ENCODE measurements at regions not wholly inside any gene's neighbourhood (a gene's known extent, or its start where the extent isn't known, plus 50 kb on each side); places are given as distances from the start of the nearest gene placed in this dataset.

DNA sequence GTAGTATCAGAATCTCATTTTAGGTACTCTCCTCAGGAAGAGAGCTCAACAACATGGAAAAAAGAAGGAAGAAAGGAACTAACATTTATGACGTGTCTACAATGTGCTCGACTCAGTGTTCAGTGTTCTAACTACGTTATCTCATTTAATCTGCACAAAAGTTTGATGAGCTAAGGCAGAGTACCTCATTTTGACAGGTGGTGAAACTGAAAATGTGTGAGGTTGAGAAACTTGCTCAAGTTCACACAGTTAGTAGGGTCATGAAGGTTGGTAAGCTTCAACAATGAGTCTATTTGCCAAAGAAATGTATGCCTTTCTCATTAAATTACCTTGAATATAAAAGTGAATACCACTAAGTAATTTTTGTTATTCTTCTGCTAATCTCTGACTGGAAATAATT is 165.1 kb downstream of the CAAP1 start:
- Histone ChIP-seq H3K4me3 (ENCODE audit: extremely low read depth in 1 of 4, insufficient read depth in 2 of 4, low read depth in 3 of 4, low read length in 4 of 4) (no peak overlapping the region), H3K23me2 (ENCODE audit: low read depth, low read length) (no peaks in the 10 kb centered on the region; the same call in 1 of the 2 replicates), H3K4ac (replicated peaks; ENCODE audit: insufficient read length, low read depth, low read length) (no peak overlapping the region), H3K14ac (ENCODE audit: insufficient read length) (no peak overlapping the region), H3K27ac (ENCODE audit: low read depth, low read length) (no peak overlapping the region), H3K27me3 (replicated peaks in 1 of 4; ENCODE audit: control insufficient read depth in 3 of 4, extremely low read depth in 1 of 4, insufficient read depth in 3 of 4, low read length in 3 of 4) (no peaks in the 10 kb centered on the region), H3K79me1 (ENCODE audit: low read depth, low read length) (no peaks in the 10 kb centered on the region), H3K4me2 (ENCODE audit: insufficient read depth in 1 of 2, low read depth in 2 of 2, low read length in 2 of 2) (no peak overlapping the region), H4K91ac (replicated peaks; ENCODE audit: insufficient read length, low read length) (no peak overlapping the region), H4K8ac (ENCODE audit: extremely low read depth, insufficient read depth, low read length) (no peak overlapping the region), H3K9ac (replicated peaks in 1 of 4; ENCODE audit: extremely low read depth in 1 of 4, low read depth in 3 of 4, low read length in 3 of 4) (no peak overlapping the region), H3K36me3 (ENCODE audit: control insufficient read depth in 2 of 4, insufficient read depth in 4 of 4, low read length in 3 of 4) (no peaks in the 10 kb centered on the region), H2BK120ac (replicated peaks; ENCODE audit: low read depth, low read length) (no peak overlapping the region), H2BK12ac (ENCODE audit: low read depth, low read length) (no peak overlapping the region), H2BK5ac (ENCODE audit: low read depth, low read length) (no peak overlapping the region), H3K18ac (ENCODE audit: extremely low read depth, low read length) (no peak overlapping the region), H3K56ac (replicated peaks; ENCODE audit: insufficient read length, low read depth, low read length) (no peak overlapping the region), H2AFZ (ENCODE audit: low read length) (no peak overlapping the region; the same call in 1 of the 2 replicates), H3K79me2 (ENCODE audit: control insufficient read depth in 1 of 2, insufficient read depth in 2 of 2, low read length in 2 of 2) (no peaks in the 10 kb centered on the region), H3K4me1 (replicated peaks in 1 of 4; ENCODE audit: control insufficient read depth in 3 of 4, insufficient read depth in 4 of 4, low read length in 3 of 4) (no peaks in the 10 kb centered on the region; a peak in 2 of 7 replicates), H4K5ac (ENCODE audit: insufficient read length, low read depth, low read length) (no peak overlapping the region), H2BK20ac (ENCODE audit: low read length) (no peak overlapping the region), H2AK5ac (ENCODE audit: low read depth, low read length) (no peak overlapping the region), H3K9me3 (ENCODE audit: insufficient read depth in 2 of 2, low read depth in 1 of 2, low read length in 1 of 2) (no peaks in the 10 kb centered on the region), H3K23ac (ENCODE audit: insufficient read length) (no peak overlapping the region), H4K20me1 (replicated peaks in 1 of 2; ENCODE audit: control insufficient read depth in 1 of 2, insufficient read depth in 2 of 2, low read length in 2 of 2) (no peaks in the 10 kb centered on the region), H2BK15ac (ENCODE audit: low read length) (no peak overlapping the region)
- 84% methylated on average over 3 of the region's 3 CpGs; no CpG with 5 or more reads in 1 of the 2 experiments for WGBS, 2 experiments (ENCODE audit: extremely low coverage in 1 of 2, insufficient coverage in 1 of 2, insufficient read length in 1 of 2, insufficient replicate concordance in 2 of 2, low coverage in 1 of 2, low lambda C conversion rate in 2 of 2, missing lambda C conversion rate in 1 of 2)
- ChIA-PET CTCF (ENCODE audit: partially characterized antibody) (interaction anchor here (0.7 to 2.7 kb wide), 4 partner anchors 18 to 129 kb away, joined by 3 to 7 read pairs (median 3); no protein-coding TSS in a partner anchor), POLR2A (ENCODE audit: partially characterized antibody) (no interaction called here)
- DNase-seq (ENCODE audit: low read depth in 1 of 2, low spot score in 2 of 2) = no peak
- FAIRE-seq = no peak
- TF ChIP-seq KDM5A (IDR thresholded peaks at IDR 0.05; ENCODE audit: low read length) (no peak), CTBP2 (IDR thresholded peaks at IDR 0.05; ENCODE audit: borderline replicate concordance, insufficient read depth, insufficient read length, low read length) (no peak), YY1 (IDR thresholded peaks at IDR 0.05; ENCODE audit: low read depth, low read length) (no peak), MAFK (IDR thresholded peaks at IDR 0.05; ENCODE audit: low read depth, low read length) (no peak), NRF1 (IDR thresholded peaks at IDR 0.05; ENCODE audit: low read depth, low read length) (no peak), POU5F1 (IDR thresholded peaks at IDR 0.05; ENCODE audit: low read depth, low read length) (no peak), ZNF274 (IDR thresholded peaks at IDR 0.05; ENCODE audit: borderline replicate concordance, extremely low read depth, low read length) (no peak), JUN (IDR thresholded peaks at IDR 0.05; ENCODE audit: low read depth, low read length) (no peak), TAF7 (optimal IDR thresholded peaks at IDR 0.05; ENCODE audit: borderline replicate concordance, low read depth, low read length) (no peak)
- TF ChIP-seq, protein P1, sequence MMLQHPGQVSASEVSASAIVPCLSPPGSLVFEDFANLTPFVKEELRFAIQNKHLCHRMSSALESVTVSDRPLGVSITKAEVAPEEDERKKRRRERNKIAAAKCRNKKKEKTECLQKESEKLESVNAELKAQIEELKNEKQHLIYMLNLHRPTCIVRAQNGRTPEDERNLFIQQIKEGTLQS (IDR thresholded peaks at IDR 0.05; ENCODE audit: insufficient read depth, low read depth, low read length) = no peak
- TF ChIP-seq, protein P2, sequence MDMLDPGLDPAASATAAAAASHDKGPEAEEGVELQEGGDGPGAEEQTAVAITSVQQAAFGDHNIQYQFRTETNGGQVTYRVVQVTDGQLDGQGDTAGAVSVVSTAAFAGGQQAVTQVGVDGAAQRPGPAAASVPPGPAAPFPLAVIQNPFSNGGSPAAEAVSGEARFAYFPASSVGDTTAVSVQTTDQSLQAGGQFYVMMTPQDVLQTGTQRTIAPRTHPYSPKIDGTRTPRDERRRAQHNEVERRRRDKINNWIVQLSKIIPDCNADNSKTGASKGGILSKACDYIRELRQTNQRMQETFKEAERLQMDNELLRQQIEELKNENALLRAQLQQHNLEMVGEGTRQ (IDR thresholded peaks at IDR 0.05; ENCODE audit: low read length) = no peak
